ENCODE measurements at regions not wholly inside any gene's neighbourhood (a gene's known extent, or its start where the extent isn't known, plus 50 kb on each side); places are given as distances from the start of the nearest gene placed in this dataset.

DNA sequence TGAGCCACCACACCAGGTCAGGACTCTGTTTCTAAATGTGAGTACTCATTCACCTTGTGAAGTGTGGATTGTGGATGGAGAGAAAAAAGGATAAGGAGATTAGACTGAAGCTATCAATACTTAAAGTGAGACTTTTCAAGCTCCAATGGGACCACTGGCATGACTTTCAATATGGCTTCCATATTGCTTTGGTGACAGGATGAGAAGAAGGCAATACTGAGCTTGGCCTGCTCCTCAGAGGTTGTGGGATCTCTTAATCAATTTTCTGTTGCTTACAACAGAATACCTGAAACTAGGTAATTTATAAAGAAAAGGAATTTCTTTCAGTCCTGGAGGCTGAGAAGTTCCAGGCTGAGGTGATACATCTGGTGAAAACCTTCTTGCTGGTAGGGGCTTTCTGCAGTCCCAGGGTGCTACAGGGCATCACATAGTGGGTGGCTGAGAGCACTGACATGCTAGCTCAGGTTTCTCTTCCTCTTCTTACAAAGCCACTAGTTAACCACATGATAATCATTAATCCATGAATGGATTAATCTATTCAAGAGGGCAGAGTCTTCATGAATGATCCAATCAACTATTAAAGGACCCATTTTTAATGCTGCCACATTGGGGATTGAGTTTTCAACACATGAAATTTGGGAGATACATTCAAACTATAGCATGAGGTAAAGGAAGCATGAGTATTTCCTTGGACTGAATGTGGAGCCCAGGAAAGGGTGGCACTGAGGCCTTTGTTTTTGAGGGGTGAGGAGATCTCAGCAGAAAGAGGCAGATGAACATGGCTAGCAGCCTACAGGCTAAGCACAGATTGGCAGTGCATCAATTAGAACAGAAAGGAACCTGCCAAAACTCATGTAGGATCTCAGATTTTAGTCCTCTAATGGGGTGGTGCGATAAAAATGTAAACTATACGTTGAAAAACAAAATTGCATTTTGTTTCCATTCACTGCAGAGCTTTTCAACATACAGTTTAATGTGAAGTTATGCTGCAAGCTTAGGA is 274.5 kb downstream of the PIK3C3 start:
- POLR2A ChIA-PET: no interaction called here
- TF ChIP-seq NCOA1 (IDR thresholded peaks at IDR 0.05; ENCODE audit: low read depth) (no peak), GABPB2 (CRISPR knock-in tag; conservative IDR thresholded peaks at IDR 0.05) (no peak), PCBP1 (IDR thresholded peaks at IDR 0.05; ENCODE audit: low read depth, low read length, poor library complexity, severe bottlenecking) (no peak), ZNF431 (CRISPR knock-in tag; IDR thresholded peaks at IDR 0.05) (no peak), BRD9 (IDR thresholded peaks at IDR 0.05; ENCODE audit: low read depth, partially characterized antibody) (no peak), EZH2 (IDR thresholded peaks at IDR 0.05; ENCODE audit: borderline replicate concordance, low read depth, low read length) (no peak), PTBP1 (IDR thresholded peaks at IDR 0.05; ENCODE audit: low read depth, low read length) (no peak), RBFOX2 (IDR thresholded peaks at IDR 0.05; ENCODE audit: low read depth, low read length) (no peak), ZFX (CRISPR knock-in tag; IDR thresholded peaks at IDR 0.05) (no peak), KLF16 (IDR thresholded peaks at IDR 0.05) (no peak)
- TF ChIP-seq, protein P1, sequence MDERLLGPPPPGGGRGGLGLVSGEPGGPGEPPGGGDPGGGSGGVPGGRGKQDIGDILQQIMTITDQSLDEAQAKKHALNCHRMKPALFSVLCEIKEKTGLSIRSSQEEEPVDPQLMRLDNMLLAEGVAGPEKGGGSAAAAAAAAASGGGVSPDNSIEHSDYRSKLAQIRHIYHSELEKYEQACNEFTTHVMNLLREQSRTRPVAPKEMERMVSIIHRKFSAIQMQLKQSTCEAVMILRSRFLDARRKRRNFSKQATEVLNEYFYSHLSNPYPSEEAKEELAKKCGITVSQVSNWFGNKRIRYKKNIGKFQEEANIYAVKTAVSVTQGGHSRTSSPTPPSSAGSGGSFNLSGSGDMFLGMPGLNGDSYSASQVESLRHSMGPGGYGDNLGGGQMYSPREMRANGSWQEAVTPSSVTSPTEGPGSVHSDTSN (CRISPR knock-in tag; IDR thresholded peaks at IDR 0.05; ENCODE audit: low read depth): no peak
- TF ChIP-seq, protein P1 (tag; conservative IDR thresholded peaks at IDR 0.05; ENCODE audit: low read depth): no peak
- TF ChIP-seq, protein P2, sequence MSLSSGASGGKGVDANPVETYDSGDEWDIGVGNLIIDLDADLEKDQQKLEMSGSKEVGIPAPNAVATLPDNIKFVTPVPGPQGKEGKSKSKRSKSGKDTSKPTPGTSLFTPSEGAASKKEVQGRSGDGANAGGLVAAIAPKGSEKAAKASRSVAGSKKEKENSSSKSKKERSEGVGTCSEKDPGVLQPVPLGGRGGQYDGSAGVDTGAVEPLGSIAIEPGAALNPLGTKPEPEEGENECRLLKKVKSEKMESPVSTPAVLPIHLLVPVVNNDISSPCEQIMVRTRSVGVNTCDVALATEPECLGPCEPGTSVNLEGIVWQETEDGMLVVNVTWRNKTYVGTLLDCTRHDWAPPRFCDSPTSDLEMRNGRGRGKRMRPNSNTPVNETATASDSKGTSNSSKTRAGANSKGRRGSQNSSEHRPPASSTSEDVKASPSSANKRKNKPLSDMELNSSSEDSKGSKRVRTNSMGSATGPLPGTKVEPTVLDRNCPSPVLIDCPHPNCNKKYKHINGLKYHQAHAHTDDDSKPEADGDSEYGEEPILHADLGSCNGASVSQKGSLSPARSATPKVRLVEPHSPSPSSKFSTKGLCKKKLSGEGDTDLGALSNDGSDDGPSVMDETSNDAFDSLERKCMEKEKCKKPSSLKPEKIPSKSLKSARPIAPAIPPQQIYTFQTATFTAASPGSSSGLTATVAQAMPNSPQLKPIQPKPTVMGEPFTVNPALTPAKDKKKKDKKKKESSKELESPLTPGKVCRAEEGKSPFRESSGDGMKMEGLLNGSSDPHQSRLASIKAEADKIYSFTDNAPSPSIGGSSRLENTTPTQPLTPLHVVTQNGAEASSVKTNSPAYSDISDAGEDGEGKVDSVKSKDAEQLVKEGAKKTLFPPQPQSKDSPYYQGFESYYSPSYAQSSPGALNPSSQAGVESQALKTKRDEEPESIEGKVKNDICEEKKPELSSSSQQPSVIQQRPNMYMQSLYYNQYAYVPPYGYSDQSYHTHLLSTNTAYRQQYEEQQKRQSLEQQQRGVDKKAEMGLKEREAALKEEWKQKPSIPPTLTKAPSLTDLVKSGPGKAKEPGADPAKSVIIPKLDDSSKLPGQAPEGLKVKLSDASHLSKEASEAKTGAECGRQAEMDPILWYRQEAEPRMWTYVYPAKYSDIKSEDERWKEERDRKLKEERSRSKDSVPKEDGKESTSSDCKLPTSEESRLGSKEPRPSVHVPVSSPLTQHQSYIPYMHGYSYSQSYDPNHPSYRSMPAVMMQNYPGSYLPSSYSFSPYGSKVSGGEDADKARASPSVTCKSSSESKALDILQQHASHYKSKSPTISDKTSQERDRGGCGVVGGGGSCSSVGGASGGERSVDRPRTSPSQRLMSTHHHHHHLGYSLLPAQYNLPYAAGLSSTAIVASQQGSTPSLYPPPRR (CRISPR knock-in tag; IDR thresholded peaks at IDR 0.05; ENCODE audit: borderline replicate concordance): no peak

More for the DNA sequence above, 274.5 kb downstream of the PIK3C3 start:
- Histone ChIP-seq H3K36me3 (ENCODE audit: control insufficient read depth, insufficient read depth, low read length) (no peaks in the 10 kb centered on the region), H3K4me2 (ENCODE audit: insufficient read depth, low read length) (no peak overlapping the region), H3K27me3 (ENCODE audit: control insufficient read depth in 2 of 2, insufficient read depth in 2 of 2, low read length in 2 of 2) (no peaks in the 10 kb centered on the region), H3K9me1 (ENCODE audit: control insufficient read depth, insufficient read depth, low read length) (no peaks in the 10 kb centered on the region), H3K27ac (ENCODE audit: extremely low read depth, low read depth, low read length) (no peak overlapping the region), H3K4me3 (no peak overlapping the region), H3K9me3 (replicated peaks; ENCODE audit: control insufficient read depth, insufficient read depth, low read depth, low read length) (no peaks in the 10 kb centered on the region), H3K9ac (ENCODE audit: insufficient read depth in 1 of 2, low read depth in 2 of 2, low read length in 2 of 2) (no peak overlapping the region), H3K4me1 (replicated peaks in 1 of 2; ENCODE audit: control insufficient read depth in 2 of 2, insufficient read depth in 2 of 2, low read length in 2 of 2) (no peaks in the 10 kb centered on the region), H3K79me2 (ENCODE audit: control insufficient read depth, insufficient read depth, low read length) (no peaks in the 10 kb centered on the region), H2AFZ (ENCODE audit: low read depth, low read length) (no peak overlapping the region), H4K20me1 (replicated peaks; ENCODE audit: control insufficient read depth, insufficient read depth, low read length) (no peaks in the 10 kb centered on the region)
- 0% methylated on average over 2 of the region's 2 CpGs for WGBS (ENCODE audit: insufficient coverage, low coverage, missing lambda C conversion rate)
- FAIRE-seq: no peak
- no peak for DNase-seq (ENCODE audit: extremely low read depth in 1 of 4, low spot score in 3 of 4)
- ATAC-seq: no peak
- BruUV-seq (replicated peaks): no TSS peak
- CTCF ChIA-PET (ENCODE audit: low intra/inter-chr PET ratio): no interaction called here
- in situ Hi-C loops (cut with MboI) (no loop called here), intact Hi-C loops (cut with micrococcal nuclease) (no loop called here)
